ENCODE measurements at regions not wholly inside any gene's neighbourhood (a gene's known extent, or its start where the extent isn't known, plus 50 kb on each side); places are given as distances from the start of the nearest gene placed in this dataset.

DNA sequence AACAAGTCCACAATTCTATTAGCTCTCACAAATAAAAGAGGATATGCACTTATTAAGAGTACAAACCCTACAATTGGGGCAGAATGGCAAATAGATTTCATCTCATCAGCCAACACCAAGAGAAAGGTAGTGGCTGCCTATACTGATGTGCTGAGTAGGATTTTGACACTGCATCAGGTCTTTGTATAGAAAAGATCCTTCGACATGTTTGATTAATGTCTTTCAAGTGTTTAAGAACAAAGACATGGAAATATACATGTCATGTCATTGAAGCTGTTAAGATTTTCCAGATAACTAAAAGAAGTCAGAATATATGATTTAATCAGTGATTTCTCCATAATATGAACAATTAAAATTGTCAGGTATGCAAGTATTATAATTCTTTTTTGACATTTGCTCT, 238.7 kb upstream of the GRAMD2B start:
- Histone ChIP-seq H3K9me3 (replicated peaks) (no peaks in the 10 kb centered on the region), H3K27me3 (replicated peaks) (no peaks in the 10 kb centered on the region), H3K4me3 (no peak overlapping the region), H3K4me1 (replicated peaks) (no peaks in the 10 kb centered on the region), H3K36me3 (no peaks in the 10 kb centered on the region), H3K27ac (no peak overlapping the region)
- no peak for DNase-seq (ENCODE audit: low read depth in 1 of 2, low spot score in 2 of 2)

DNA sequence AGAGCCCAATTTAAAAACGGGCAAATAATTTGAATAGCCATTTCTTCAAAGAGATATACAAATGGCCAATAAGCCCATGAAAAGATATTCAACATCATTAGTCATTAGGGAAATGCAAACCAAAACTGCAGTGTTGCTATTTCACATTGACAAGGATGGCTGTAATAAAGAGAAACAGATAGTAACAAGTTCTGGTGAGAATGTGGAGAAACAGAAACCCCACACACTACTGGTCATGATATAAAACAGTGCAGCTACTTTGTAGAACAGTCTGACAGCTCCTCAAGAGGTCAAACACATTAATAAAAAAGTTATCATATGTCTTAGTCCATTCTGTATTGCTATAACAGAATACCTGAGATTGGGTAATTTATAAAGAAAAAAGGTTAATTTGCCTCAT, 237.0 kb upstream of the GRAMD2B start:
- no peaks in the 10 kb centered on the region for H3K36me3 ChIP-seq
- H3K4me3 ChIP-seq: no peak overlapping the region
- no peaks in the 10 kb centered on the region for H3K4me1 ChIP-seq (replicated peaks)
- no peak for DNase-seq (ENCODE audit: low read depth in 1 of 2, low spot score in 2 of 2)
- H3K9me3 ChIP-seq (replicated peaks): no peaks in the 10 kb centered on the region
- no peaks in the 10 kb centered on the region for H3K27me3 ChIP-seq (replicated peaks)
- H3K27ac ChIP-seq: no peak overlapping the region

DNA sequence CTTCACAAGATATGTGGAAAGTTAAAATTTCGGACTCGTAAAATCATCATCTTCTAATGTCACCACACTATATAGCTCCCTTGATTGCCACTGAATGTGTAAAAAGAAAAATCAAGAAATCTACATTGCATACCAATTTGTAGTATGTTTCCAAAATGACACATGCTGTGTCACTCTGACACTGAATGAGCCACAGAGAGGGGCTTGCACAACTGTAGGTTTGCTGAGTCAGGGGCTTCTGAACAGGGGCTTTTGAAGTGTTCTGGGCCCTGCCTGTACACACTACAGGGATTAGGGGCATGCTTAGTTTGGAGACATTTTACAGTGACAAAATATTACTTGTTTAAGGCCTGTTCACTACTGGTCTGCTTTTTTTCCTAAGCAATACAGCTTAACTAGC, 234.4 kb upstream of the GRAMD2B start:
- Histone ChIP-seq H3K4me3 (no peak overlapping the region), H3K27ac (no peak overlapping the region), H3K27me3 (replicated peaks) (no peaks in the 10 kb centered on the region), H3K4me1 (replicated peaks) (no peaks in the 10 kb centered on the region), H3K36me3 (no peaks in the 10 kb centered on the region), H3K9me3 (replicated peaks) (no peaks in the 10 kb centered on the region)
- DNase-seq (ENCODE audit: low read depth in 1 of 2, low spot score in 2 of 2): no peak

DNA sequence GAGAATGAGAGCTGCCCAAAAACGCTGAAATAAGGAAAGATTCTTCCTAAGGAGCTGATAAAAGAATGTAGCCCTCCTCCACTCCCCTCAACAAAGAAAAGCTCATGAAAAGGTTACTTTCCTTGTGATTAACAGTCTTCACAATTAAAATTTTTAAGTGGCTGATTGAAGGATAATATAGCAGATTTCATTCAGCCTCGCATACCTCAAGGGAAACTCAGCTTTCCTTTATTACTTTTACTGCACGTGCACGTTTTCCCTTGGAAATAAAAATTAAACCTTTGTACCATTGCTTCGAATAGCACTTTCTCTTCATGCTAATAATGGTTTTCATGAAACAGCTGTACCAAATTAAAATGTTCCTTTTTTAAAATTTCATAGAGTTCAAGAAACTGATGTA, 234.0 kb upstream of the GRAMD2B start:
- Histone ChIP-seq H3K4me3 (no peak overlapping the region), H3K36me3 (no peaks in the 10 kb centered on the region), H3K27me3 (replicated peaks) (no peaks in the 10 kb centered on the region), H3K9me3 (replicated peaks) (no peaks in the 10 kb centered on the region), H3K4me1 (replicated peaks) (no peaks in the 10 kb centered on the region), H3K27ac (no peak overlapping the region)
- DNase-seq (ENCODE audit: low read depth in 1 of 2, low spot score in 2 of 2): no peak

DNA sequence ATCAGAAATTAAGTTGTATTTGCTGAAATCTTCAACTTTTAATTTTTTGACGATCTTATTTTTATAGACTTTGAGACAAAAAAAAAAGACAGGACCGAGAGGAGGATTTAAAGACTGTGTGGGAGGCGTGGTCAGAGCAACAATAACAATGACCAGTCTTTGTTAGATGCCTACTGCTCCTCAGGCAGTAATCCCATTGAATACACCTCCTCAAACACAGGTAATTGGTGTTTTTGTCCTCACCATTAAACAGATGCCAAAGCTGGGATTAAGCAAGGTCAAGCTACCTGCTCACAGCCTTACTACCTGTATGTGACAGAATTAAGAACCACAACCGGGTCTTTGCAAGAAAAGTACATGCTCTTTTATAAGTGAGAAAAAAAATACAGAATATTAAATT, 233.3 kb upstream of the GRAMD2B start:
- H3K36me3 ChIP-seq: no peaks in the 10 kb centered on the region
- H3K4me3 ChIP-seq: no peak overlapping the region
- H3K27me3 ChIP-seq (replicated peaks): no peaks in the 10 kb centered on the region
- H3K9me3 ChIP-seq (replicated peaks): no peaks in the 10 kb centered on the region
- peaks cover 4% of the 10 kb centered on the region for H3K4me1 ChIP-seq (replicated peaks)
- DNase-seq (ENCODE audit: low read depth in 1 of 2, low spot score in 2 of 2): no peak
- H3K27ac ChIP-seq: no peak overlapping the region

DNA sequence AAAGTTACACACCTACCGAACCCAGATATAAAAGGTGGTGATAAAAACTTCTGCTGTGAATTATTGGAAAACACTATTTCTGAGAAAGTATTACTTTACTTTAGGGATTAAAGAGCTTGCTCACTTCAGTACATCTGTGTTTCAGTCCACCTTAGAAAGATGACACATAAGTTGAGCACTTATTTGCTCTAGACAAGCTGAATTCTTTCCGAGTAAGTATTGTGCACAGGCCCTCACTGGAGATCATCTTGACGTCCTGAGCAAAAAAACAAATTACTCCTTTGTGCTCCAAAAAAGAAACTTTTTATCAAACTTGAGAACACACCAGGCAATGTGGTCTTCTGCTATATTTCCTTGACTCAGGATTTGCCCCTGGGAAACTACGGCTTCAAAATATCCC, 231.0 kb upstream of the GRAMD2B start:
- Histone ChIP-seq H3K36me3 (no peaks in the 10 kb centered on the region), H3K9me3 (replicated peaks) (no peaks in the 10 kb centered on the region), H3K27ac (no peak overlapping the region), H3K27me3 (replicated peaks) (no peaks in the 10 kb centered on the region), H3K4me3 (no peak overlapping the region), H3K4me1 (replicated peaks) (peaks cover 16% of the 10 kb centered on the region)
- no peak for DNase-seq (ENCODE audit: low read depth in 1 of 2, low spot score in 2 of 2)

DNA sequence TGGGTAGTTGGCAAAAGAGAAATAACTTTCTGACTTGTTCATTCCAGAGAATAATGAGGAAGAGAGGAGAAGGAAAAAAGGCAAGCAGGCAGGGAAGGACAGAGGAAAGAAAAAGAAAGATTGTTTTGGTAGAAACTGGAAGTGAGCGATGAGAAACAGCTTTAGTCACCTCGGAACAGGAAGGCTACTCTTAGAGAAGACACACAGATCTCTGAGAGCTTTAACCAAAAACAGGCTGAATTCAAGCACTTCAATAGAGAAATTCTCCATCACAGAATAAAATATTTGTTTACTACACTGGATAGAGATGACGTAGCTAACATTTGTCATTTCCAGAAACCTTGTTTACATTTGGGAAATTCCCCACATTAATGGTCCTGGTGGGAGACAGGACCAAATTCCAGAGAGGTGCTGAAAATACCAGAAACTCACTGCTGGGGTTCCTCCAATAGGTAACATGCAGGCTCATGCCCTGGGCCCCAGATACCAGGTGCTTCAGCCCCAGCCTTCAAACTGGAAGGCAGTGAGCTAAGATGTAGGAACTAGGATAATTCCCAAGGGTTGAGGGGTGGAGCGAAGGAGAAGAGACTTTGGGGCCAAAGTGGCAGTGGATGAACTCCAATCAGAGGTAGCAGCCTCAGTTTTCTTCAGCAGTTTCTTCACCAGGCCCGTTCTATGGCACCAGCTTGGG, 227.7 kb upstream of the GRAMD2B start:
- H3K27ac ChIP-seq: peak overlapping the region; percentile 80
- peak in 1 of 2 experiments; percentile 72 for DNase-seq (ENCODE audit: low read depth in 1 of 2, low spot score in 2 of 2)
- no peaks in the 10 kb centered on the region for H3K27me3 ChIP-seq (replicated peaks)
- H3K36me3 ChIP-seq: no peaks in the 10 kb centered on the region
- no peaks in the 10 kb centered on the region for H3K9me3 ChIP-seq (replicated peaks)
- H3K4me1 ChIP-seq (replicated peaks): peaks cover 16% of the 10 kb centered on the region
- H3K4me3 ChIP-seq: no peak overlapping the region; the same call in 1 of the 2 replicates

DNA sequence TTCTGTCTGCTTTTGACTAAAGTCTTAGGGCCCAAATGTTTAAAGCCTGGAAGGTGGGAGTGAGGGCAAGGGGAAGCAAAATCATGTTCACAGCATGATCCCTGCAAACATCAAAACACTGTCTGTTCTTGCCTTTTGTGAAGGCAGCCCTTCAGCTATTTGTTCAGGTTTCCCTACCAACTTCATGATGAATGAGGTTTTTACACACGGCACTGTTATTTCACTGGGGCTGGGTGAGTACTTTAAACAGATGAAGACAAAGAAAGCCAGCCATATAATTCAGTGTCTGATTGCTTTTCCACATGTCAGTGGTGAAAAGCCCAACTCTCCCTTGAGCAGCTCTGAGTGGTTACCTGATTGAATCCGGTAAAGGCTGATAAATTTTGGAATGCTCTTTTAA, 224.7 kb upstream of the GRAMD2B start:
- H3K9me3 ChIP-seq (replicated peaks): no peaks in the 10 kb centered on the region
- peaks cover 16% of the 10 kb centered on the region for H3K4me1 ChIP-seq (replicated peaks)
- no peaks in the 10 kb centered on the region for H3K36me3 ChIP-seq
- no peaks in the 10 kb centered on the region for H3K27me3 ChIP-seq (replicated peaks)
- H3K4me3 ChIP-seq: no peak overlapping the region
- no peak overlapping the region for H3K27ac ChIP-seq
- no peak for DNase-seq (ENCODE audit: low read depth in 1 of 2, low spot score in 2 of 2)

DNA sequence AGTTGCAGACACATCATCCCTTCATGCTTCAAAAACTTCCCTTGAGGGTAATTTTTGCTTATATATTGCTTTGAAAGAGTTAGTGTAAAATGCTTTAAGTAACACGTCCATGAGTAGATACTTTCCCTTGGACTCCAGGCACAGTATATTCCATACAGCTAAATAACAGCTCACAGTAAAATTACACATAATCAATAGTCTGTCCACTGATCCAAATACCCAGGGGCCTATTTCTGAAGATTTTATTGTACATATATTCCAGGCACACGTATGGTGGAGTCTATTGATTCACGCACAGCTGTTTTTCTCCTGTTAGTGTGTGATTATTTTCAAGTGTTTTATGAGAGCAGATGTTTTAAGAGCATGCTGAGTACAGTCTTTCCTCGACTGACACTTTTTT, 223.7 kb upstream of the GRAMD2B start:
- H3K4me3 ChIP-seq: no peak overlapping the region
- H3K27ac ChIP-seq: no peak overlapping the region
- no peaks in the 10 kb centered on the region for H3K27me3 ChIP-seq (replicated peaks)
- H3K36me3 ChIP-seq: no peaks in the 10 kb centered on the region
- H3K9me3 ChIP-seq (replicated peaks): no peaks in the 10 kb centered on the region
- DNase-seq (ENCODE audit: low read depth in 1 of 2, low spot score in 2 of 2): no peak
- H3K4me1 ChIP-seq (replicated peaks): peaks cover 15% of the 10 kb centered on the region

DNA sequence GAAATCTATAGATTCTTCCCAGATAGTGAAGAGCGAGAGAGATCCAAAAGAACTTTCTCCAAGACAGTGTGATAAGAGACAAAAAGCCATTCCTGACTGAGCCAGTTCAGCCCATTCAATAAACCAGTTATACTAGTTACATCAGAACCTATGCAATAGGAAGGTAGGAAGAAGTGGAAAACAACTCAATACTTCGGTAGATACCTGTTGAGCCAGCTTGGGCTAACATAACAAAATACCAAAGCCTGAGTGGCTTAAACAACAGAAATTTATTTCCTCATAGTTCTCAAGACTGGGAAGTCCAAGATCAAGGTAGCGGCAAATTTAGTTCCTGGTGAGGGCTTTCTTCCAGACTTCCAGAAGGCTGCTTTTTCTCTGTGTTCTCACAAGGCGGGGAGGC, 214.5 kb upstream of the GRAMD2B start:
- H3K4me1 ChIP-seq (replicated peaks): no peaks in the 10 kb centered on the region
- no peak overlapping the region for H3K27ac ChIP-seq
- no peaks in the 10 kb centered on the region for H3K36me3 ChIP-seq
- H3K4me3 ChIP-seq: no peak overlapping the region
- no peaks in the 10 kb centered on the region for H3K9me3 ChIP-seq (replicated peaks)
- H3K27me3 ChIP-seq (replicated peaks): no peaks in the 10 kb centered on the region
- DNase-seq (ENCODE audit: low read depth in 1 of 2, low spot score in 2 of 2): no peak

DNA sequence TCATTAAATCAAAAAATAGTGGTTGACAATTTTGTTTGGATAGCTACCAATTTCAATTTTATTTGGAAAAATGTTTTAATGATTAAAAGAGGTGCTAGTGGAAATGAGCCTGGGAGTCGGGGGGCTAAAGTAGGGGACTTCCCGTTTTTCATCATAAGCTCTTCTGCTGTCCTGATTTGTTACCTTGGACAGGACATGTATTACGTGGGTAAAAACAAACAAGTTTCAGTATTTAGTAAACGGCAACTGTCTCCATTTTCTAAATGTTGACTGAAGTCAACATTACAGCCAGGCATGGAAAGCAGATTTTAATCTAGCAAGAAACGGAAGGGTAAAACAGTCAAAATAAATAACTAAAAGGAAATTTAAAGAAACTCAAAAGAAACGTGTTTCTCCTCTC, 212.3 kb upstream of the GRAMD2B start:
- Histone ChIP-seq H3K9me3 (replicated peaks) (no peaks in the 10 kb centered on the region), H3K27ac (no peak overlapping the region), H3K27me3 (replicated peaks) (no peaks in the 10 kb centered on the region), H3K4me3 (no peak overlapping the region), H3K36me3 (no peaks in the 10 kb centered on the region), H3K4me1 (replicated peaks) (no peaks in the 10 kb centered on the region)
- no peak for DNase-seq (ENCODE audit: low read depth in 1 of 2, low spot score in 2 of 2)

DNA sequence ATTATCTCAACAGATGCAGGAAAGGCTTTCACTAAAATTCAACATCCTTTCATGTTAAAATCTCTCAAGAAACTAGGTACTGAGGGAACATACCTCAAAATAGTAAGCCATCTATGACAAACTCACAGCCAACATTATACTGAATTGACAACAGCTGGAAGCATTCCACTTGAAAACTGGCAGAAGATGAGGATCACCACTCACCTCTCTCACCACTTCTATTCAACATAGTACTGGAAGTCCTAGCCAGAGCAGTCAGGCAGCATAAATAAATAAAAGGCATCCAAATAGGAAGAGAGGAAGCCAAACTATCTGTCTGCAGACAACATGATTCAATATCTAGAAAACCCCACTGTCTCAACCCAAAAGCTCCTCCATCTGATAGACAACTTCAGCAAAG, 203.6 kb upstream of the GRAMD2B start:
- Histone ChIP-seq H3K27ac (no peak overlapping the region), H3K4me3 (no peak overlapping the region), H3K9me3 (replicated peaks) (no peaks in the 10 kb centered on the region), H3K36me3 (no peaks in the 10 kb centered on the region), H3K4me1 (replicated peaks) (no peaks in the 10 kb centered on the region), H3K27me3 (replicated peaks) (no peaks in the 10 kb centered on the region)
- no peak for DNase-seq (ENCODE audit: low read depth in 1 of 2, low spot score in 2 of 2)

DNA sequence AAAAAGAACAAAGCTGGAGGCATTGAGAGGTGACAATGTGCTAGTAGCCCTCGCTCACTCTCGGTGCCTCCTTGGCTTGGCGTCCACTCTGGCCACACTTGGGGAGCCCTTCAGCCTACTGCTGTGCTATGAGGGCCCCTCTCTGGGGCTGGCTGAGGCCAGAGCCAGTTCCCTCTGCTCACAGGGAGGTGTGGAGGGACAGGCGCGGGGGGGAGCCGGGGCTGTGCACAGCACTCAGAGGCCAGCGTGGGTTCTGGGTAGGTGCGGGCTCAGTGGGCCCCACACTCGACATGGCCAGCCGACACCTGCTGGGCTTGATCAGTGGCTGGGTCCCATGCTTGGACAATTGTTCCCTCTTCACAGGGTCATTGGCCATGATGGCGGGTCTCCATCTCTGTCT, 202.5 kb upstream of the GRAMD2B start:
- no peak overlapping the region for H3K27ac ChIP-seq
- no peak overlapping the region for H3K4me3 ChIP-seq
- no peaks in the 10 kb centered on the region for H3K4me1 ChIP-seq (replicated peaks)
- no peaks in the 10 kb centered on the region for H3K9me3 ChIP-seq (replicated peaks)
- H3K27me3 ChIP-seq (replicated peaks): no peaks in the 10 kb centered on the region
- no peaks in the 10 kb centered on the region for H3K36me3 ChIP-seq
- DNase-seq (ENCODE audit: low read depth in 1 of 2, low spot score in 2 of 2): no peak

DNA sequence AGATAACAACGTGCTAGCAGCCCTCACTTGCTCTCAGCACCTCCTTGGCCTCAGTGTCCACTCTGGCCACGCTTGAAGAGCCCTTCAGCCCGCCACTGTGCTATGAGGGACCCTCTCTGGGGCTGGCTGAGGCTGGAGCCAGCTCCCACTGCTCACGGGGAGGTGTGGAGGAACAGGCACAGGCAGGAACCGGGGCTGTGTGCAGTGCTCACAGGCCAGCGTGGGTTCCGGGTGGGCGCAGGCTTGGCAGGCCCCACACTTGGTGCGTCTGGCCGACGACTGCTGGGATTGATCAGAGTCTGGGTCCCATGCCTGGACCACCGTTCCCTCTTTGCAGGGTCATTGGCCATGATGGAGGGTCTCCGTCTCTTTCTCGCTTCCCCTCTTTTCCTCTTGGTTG, 194.3 kb upstream of the GRAMD2B start:
- no peaks in the 10 kb centered on the region for H3K4me1 ChIP-seq (replicated peaks)
- H3K36me3 ChIP-seq: no peaks in the 10 kb centered on the region
- no peak overlapping the region for H3K27ac ChIP-seq
- 0 out of 2 replicates have a peak, but pooled peaks cover 5% of the 10 kb centered on the region for H3K9me3 ChIP-seq (replicated peaks)
- no peak overlapping the region for H3K4me3 ChIP-seq
- no peaks in the 10 kb centered on the region for H3K27me3 ChIP-seq (replicated peaks)
- DNase-seq (ENCODE audit: low read depth in 1 of 2, low spot score in 2 of 2): no peak

DNA sequence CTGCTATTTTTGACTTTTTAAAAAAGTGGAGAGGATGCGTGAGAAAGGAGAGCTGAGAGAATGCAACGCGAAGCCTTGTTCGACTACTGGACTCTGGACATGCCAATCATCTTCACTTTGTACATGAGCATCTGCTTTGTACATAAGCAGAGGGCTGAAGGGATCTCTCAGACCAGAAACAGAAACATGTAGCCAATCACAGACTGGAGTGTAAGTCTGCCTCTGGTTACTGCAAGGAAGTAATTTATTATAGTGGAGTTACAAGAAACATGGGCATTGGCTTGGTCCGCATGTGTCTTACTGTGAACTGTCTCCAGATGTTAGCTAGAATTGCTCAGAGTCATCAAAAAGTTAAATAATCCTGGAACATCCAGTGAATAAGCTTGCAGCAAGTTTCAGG, 190.0 kb upstream of the GRAMD2B start:
- DNase-seq (ENCODE audit: low read depth in 1 of 2, low spot score in 2 of 2): no peak
- Histone ChIP-seq H3K27me3 (replicated peaks) (no peaks in the 10 kb centered on the region), H3K4me3 (no peak overlapping the region), H3K9me3 (replicated peaks) (0 out of 2 replicates have a peak, but pooled peaks cover 5% of the 10 kb centered on the region), H3K36me3 (no peaks in the 10 kb centered on the region), H3K27ac (no peak overlapping the region), H3K4me1 (replicated peaks) (no peaks in the 10 kb centered on the region)

Measured in SJSA1 (cell line).